OCI-LY1 (cell line): ENCODE measurements at regions not wholly inside any gene's neighbourhood (a gene's known extent, or its start where the extent isn't known, plus 50 kb on each side); places are given as distances from the start of the nearest gene placed in this dataset.

ENCODE experiments used
- H2AFZ ChIP-seq: fragments of 200-600 bp; sonication (generic), shearing (Covaris generic); 2 replicates; pipeline ENCODE4 v1.6.0; 2014; ENCODE audit warnings: antibody characterized with exemption, mild to moderate bottlenecking, low read length
- H3F3A ChIP-seq: fragments of 200-600 bp; sonication (generic), shearing (Covaris generic); 2 replicates; pipeline ENCODE4 v1.6.0; 2014; ENCODE audit warnings: mild to moderate bottlenecking, antibody characterized with exemption, low read length, moderate library complexity; ENCODE audit not compliant: insufficient read depth
- H3K27ac ChIP-seq: fragments of 200-600 bp; sonication (generic); 2 replicates; pipeline ENCODE4 v1.5.1; 2014; ENCODE audit warnings: low read length, mixed run types, mild to moderate bottlenecking, low read depth; ENCODE audit not compliant: poor library complexity, severe bottlenecking
- H3K27me3 ChIP-seq: fragments of 200-600 bp; sonication (generic); 2 replicates; pipeline ENCODE4 v1.6.0; 2014; ENCODE audit warnings: antibody characterized with exemption, mild to moderate bottlenecking, low read length, moderate library complexity; ENCODE audit not compliant: insufficient read depth
- H3K36me3 ChIP-seq: fragments of 200-600 bp; sonication (generic); 2 replicates; pipeline ENCODE4 v1.6.1; 2014; ENCODE audit warnings: mild to moderate bottlenecking, antibody characterized with exemption, low read length, moderate library complexity, mixed read lengths; ENCODE audit not compliant: insufficient read depth
- H3K4me1 ChIP-seq: fragments of 200-600 bp; sonication (generic); 2 replicates; pipeline ENCODE4 v1.5.1; 2014; ENCODE audit warnings: mild to moderate bottlenecking, low read length, moderate library complexity; ENCODE audit not compliant: insufficient read depth, severe bottlenecking
- H3K4me2 ChIP-seq: fragments of 200-600 bp; sonication (generic), shearing (Covaris generic); 2 replicates; pipeline ENCODE4 v1.6.1; 2014; ENCODE audit warnings: low read length
- H3K4me3 ChIP-seq: fragments of 200-600 bp; sonication (generic); 2 replicates; pipeline ENCODE4 v1.5.1; 2014; ENCODE audit warnings: low read length, low read depth, mild to moderate bottlenecking, mixed read lengths; ENCODE audit not compliant: poor library complexity, severe bottlenecking
- H3K79me2 ChIP-seq: fragments of 200-600 bp; shearing (Covaris generic); 2 replicates; pipeline ENCODE4 v1.6.1; 2016; ENCODE audit warnings: mixed run types, low read length, mixed read lengths; ENCODE audit not compliant: insufficient read depth
- H3K9ac ChIP-seq: fragments of 200-600 bp; sonication (generic), shearing (Covaris generic); 2 replicates; pipeline ENCODE4 v1.6.1; 2014; ENCODE audit warnings: mild to moderate bottlenecking, low read length, mixed read lengths
- H3K9me2 ChIP-seq: fragments of 200-600 bp; sonication (generic), shearing (Covaris generic); 2 replicates; pipeline ENCODE4 v1.6.1; 2014; ENCODE audit warnings: low read depth, mild to moderate bottlenecking, low read length, mixed read lengths
- H3K9me3 ChIP-seq: fragments of 200-600 bp; shearing (Covaris generic); 2 replicates; pipeline ENCODE4 v1.6.1; 2014; ENCODE audit warnings: low read length, mixed read lengths
- H4K20me1 ChIP-seq: fragments of 200-600 bp; sonication (generic), shearing (Covaris generic); 2 replicates; pipeline ENCODE4 v1.6.0; 2016; ENCODE audit warnings: mild to moderate bottlenecking, low read length; ENCODE audit not compliant: insufficient read depth
- CTCF ChIP-seq: fragments of 200-600 bp; sonication (generic), shearing (Covaris generic); IDR thresholded peaks from 2 replicates; pipeline ENCODE4 v1.5.1; 2017; ENCODE audit warnings: mild to moderate bottlenecking, antibody characterized with exemption, low read length, moderate library complexity, mixed read lengths
- EZH2 ChIP-seq: fragments of 200-600 bp; sonication (generic), shearing (Covaris generic); IDR thresholded peaks from 2 replicates; pipeline ENCODE4 v1.8.0; 2017; ENCODE audit warnings: borderline replicate concordance, mixed run types, mild to moderate bottlenecking, antibody characterized with exemption, low read length, moderate library complexity, mixed read lengths

GRCh38 chr16:55240888-55241287 lies 83.1 kb upstream of the IRX6 start:
- Histone ChIP-seq H3K9me3 (no peaks in the 10 kb centered on the region), H3K79me2 (no peaks in the 10 kb centered on the region), H3K27me3 (no peaks in the 10 kb centered on the region), H3K4me1 (no peaks in the 10 kb centered on the region), H3K36me3 (no peaks in the 10 kb centered on the region), H3K4me2 (no peak overlapping the region), H3K9me2 (no peaks in the 10 kb centered on the region), H4K20me1 (no peaks in the 10 kb centered on the region), H3K27ac (no peak overlapping the region), H2AFZ (no peak overlapping the region), H3F3A (no peaks in the 10 kb centered on the region), H3K4me3 (no peak overlapping the region), H3K9ac (no peak overlapping the region)
- TF ChIP-seq CTCF (no peak), EZH2 (no peak)

- H3K79me2 ChIP-seq: no peaks in the 10 kb centered on the region
- H3K36me3 ChIP-seq: no peaks in the 10 kb centered on the region
- no peaks in the 10 kb centered on the region for H3K9me2 ChIP-seq
- no peak for TF ChIP-seq EZH2
- no peak for TF ChIP-seq CTCF
- H3F3A ChIP-seq: no peaks in the 10 kb centered on the region
- H3K4me1 ChIP-seq: no peaks in the 10 kb centered on the region
- H3K27me3 ChIP-seq: no peaks in the 10 kb centered on the region
- H3K4me3 ChIP-seq: no peak overlapping the region
- H3K9me3 ChIP-seq: no peaks in the 10 kb centered on the region
- no peak overlapping the region for H3K27ac ChIP-seq
- H4K20me1 ChIP-seq: no peaks in the 10 kb centered on the region
- H3K9ac ChIP-seq: no peak overlapping the region
- no peak overlapping the region for H2AFZ ChIP-seq
- H3K4me2 ChIP-seq: no peak overlapping the region
Measured at GRCh38 chr16:55242667-55243066, 81.3 kb upstream of the IRX6 start.

- H3K9me3 ChIP-seq: no peaks in the 10 kb centered on the region
- no peaks in the 10 kb centered on the region for H3K36me3 ChIP-seq
- H3K9ac ChIP-seq: no peak overlapping the region
- H3K4me1 ChIP-seq: no peaks in the 10 kb centered on the region
- no peaks in the 10 kb centered on the region for H3K79me2 ChIP-seq
- H3K27ac ChIP-seq: no peak overlapping the region
- H4K20me1 ChIP-seq: no peaks in the 10 kb centered on the region
- no peak overlapping the region for H3K4me3 ChIP-seq
- H3K27me3 ChIP-seq: no peaks in the 10 kb centered on the region
- no peaks in the 10 kb centered on the region for H3F3A ChIP-seq
- TF ChIP-seq CTCF (no peak), EZH2 (no peak)
- no peak overlapping the region for H2AFZ ChIP-seq
- H3K9me2 ChIP-seq: no peaks in the 10 kb centered on the region
- H3K4me2 ChIP-seq: no peak overlapping the region
Measured at GRCh38 chr16:55248058-55248457, 75.9 kb upstream of the IRX6 start.
